GM23338 (cell line): ENCODE measurements at regions not wholly inside any gene's neighbourhood (a gene's known extent, or its start where the extent isn't known, plus 50 kb on each side); places are given as distances from the start of the nearest gene placed in this dataset.

Experiments
- ATAC-seq: fragments of 200-7000 bp; cut with Tn5 transposase; 3 replicates; pipeline ENCODE4 v1.9.1; 2020
- DNase-seq: peaks from one replicate; pipeline ENCODE4 v3.0.0-alpha.2; 2015; ENCODE audit warnings: low spot score
- H2AFZ ChIP-seq: fragments of 200-600 bp; sonication (generic); 2 replicates; pipeline ENCODE4 v1.8.0; 2016; ENCODE audit warnings: antibody characterized with exemption, mild to moderate bottlenecking, moderate library complexity
- H3F3A ChIP-seq: fragments of 200-600 bp; sonication (generic); replicated peaks from 2 replicates; pipeline ENCODE4 v1.8.0; 2017; ENCODE audit warnings: antibody characterized with exemption, mixed run types, low read depth
- H3K27ac ChIP-seq: fragments of 200-600 bp; sonication (generic); 2 replicates; pipeline ENCODE4 v1.6.1; 2016; ENCODE audit warnings: low read depth
- H3K27me3 ChIP-seq: fragments of 200-600 bp; sonication (generic); 2 replicates; pipeline ENCODE4 v1.8.0; 2016; ENCODE audit warnings: mild to moderate bottlenecking, mixed run types, moderate library complexity; ENCODE audit not compliant: insufficient read depth
- H3K36me3 ChIP-seq: fragments of 200-600 bp; sonication (generic); 2 replicates; pipeline ENCODE4 v1.8.0; 2016; ENCODE audit warnings: mild to moderate bottlenecking; ENCODE audit not compliant: insufficient read depth
- H3K4me1 ChIP-seq: fragments of 200-600 bp; sonication (generic); 2 replicates; pipeline ENCODE4 v1.8.0; 2016; ENCODE audit warnings: mild to moderate bottlenecking, moderate library complexity; ENCODE audit not compliant: insufficient read depth
- H3K4me2 ChIP-seq: fragments of 200-600 bp; sonication (generic); 2 replicates; pipeline ENCODE4 v1.7.1; 2017; ENCODE audit warnings: mixed run types
- H3K4me3 ChIP-seq: fragments of 200-600 bp; sonication (generic); 2 replicates; pipeline ENCODE4 v1.6.1; 2016; ENCODE audit warnings: mixed run types
- H3K79me2 ChIP-seq: fragments of 200-600 bp; sonication (generic); replicated peaks from 2 replicates; pipeline ENCODE4 v1.8.0; 2017; ENCODE audit warnings: mild to moderate bottlenecking; ENCODE audit not compliant: insufficient read depth
- H3K9me2 ChIP-seq: fragments of 200-600 bp; sonication (generic); 2 replicates; pipeline ENCODE4 v1.8.0; 2017; ENCODE audit not compliant: insufficient read depth
- H4K20me1 ChIP-seq: fragments of 200-600 bp; sonication (generic); replicated peaks from 2 replicates; pipeline ENCODE4 v1.8.0; 2017; ENCODE audit warnings: mild to moderate bottlenecking; ENCODE audit not compliant: insufficient read depth
- H3K27ac Mint-ChIP-seq: 2 replicates; pipeline ENCODE4 v1.8.0; 2020; ENCODE audit warnings: inconsistent platforms, mild to moderate bottlenecking, moderate library complexity, mixed read lengths
- H3K27me3 Mint-ChIP-seq: 3 replicates; pipeline ENCODE4 v1.8.0; 2022; ENCODE audit warnings: low read depth, mild to moderate bottlenecking, moderate library complexity, mixed read lengths, inconsistent platforms; ENCODE audit not compliant: insufficient read depth, poor library complexity
- H3K36me3 Mint-ChIP-seq: 3 replicates; pipeline ENCODE4 v1.8.0; 2021; ENCODE audit warnings: low read depth, mild to moderate bottlenecking, inconsistent platforms, moderate library complexity, mixed read lengths
- H3K4me1 Mint-ChIP-seq: 3 replicates; pipeline ENCODE4 v1.8.0; 2020; ENCODE audit warnings: mild to moderate bottlenecking, inconsistent platforms, mixed read lengths
- H3K4me3 Mint-ChIP-seq: 3 replicates; pipeline ENCODE4 v1.8.0; 2021; ENCODE audit warnings: moderate library complexity, mild to moderate bottlenecking, inconsistent platforms, mixed read lengths
- H3K9me3 Mint-ChIP-seq: 3 replicates; pipeline ENCODE4 v1.8.0; 2020; ENCODE audit warnings: moderate library complexity, mild to moderate bottlenecking, inconsistent platforms, mixed read lengths
- CREB1 ChIP-seq: fragments of 250-450 bp; sonication (Bioruptor Pico); IDR thresholded peaks from 2 replicates; pipeline ENCODE4 v1.5.0; 2020; ENCODE audit warnings: low read depth, mild to moderate bottlenecking, moderate library complexity
- EZH2 ChIP-seq: fragments of 200-600 bp; sonication (generic); IDR thresholded peaks from one replicate; pipeline ENCODE4 v1.8.0; 2017; ENCODE audit warnings: antibody characterized with exemption, mild to moderate bottlenecking, low read depth; ENCODE audit not compliant: unreplicated experiment
- EZH2phosphoT487 ChIP-seq: fragments of 200-600 bp; sonication (generic); IDR thresholded peaks from one replicate; pipeline ENCODE4 v1.8.1; 2018; ENCODE audit warnings: antibody characterized with exemption; ENCODE audit not compliant: unreplicated experiment
- JUNB ChIP-seq: IDR thresholded peaks from one replicate; pipeline ENCODE4 v1.6.1; 2016; ENCODE audit warnings: antibody characterized with exemption; ENCODE audit not compliant: unreplicated experiment
- NANOG ChIP-seq: IDR thresholded peaks from 2 replicates; pipeline ENCODE4 v1.6.1; 2016; ENCODE audit warnings: antibody characterized with exemption, borderline replicate concordance
- ZNF114 ChIP-seq: fragments of 250-450 bp; sonication (Bioruptor Pico); IDR thresholded peaks from 2 replicates; pipeline ENCODE4 v1.5.0; 2020; ENCODE audit warnings: mild to moderate bottlenecking, moderate library complexity
- ZNF331 ChIP-seq: fragments of 250-450 bp; sonication (Bioruptor Pico); IDR thresholded peaks from 2 replicates; pipeline ENCODE4 v1.5.0; 2020; ENCODE audit warnings: low read depth, mild to moderate bottlenecking, moderate library complexity
- TF ChIP-seq, protein P1 (sequence below): IDR thresholded peaks from 2 replicates; pipeline ENCODE4 v1.6.1; 2016; ENCODE audit warnings: antibody characterized with exemption
- TF ChIP-seq, protein P2 (sequence below): IDR thresholded peaks from one replicate; pipeline ENCODE4 v1.6.1; 2018; ENCODE audit warnings: antibody characterized with exemption; ENCODE audit not compliant: unreplicated experiment

DNA sequence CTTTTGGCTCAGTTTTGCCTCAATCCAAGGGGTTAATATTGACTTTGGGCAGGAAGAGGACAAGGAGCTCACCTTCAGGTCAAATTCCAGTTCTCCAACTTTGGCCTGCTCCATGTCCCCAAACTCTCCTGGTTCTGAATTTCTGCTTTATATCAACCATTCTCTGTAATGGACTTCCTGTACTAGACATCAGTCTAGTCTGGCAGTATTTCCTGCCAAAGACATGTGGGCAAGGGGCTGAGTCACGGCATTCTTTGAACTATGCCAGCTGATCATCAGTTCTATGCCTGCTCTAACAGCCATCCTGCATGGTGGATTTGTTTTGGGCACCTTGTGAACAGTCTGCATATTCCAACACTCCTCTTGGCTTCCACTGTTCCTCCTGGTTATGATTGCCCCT lies 199.4 kb downstream of the ZEB2 start:
- no peak overlapping the region for H3K4me2 ChIP-seq
- H3K79me2 ChIP-seq, result peaks cover 30% of the 10 kb centered on the region

DNA sequence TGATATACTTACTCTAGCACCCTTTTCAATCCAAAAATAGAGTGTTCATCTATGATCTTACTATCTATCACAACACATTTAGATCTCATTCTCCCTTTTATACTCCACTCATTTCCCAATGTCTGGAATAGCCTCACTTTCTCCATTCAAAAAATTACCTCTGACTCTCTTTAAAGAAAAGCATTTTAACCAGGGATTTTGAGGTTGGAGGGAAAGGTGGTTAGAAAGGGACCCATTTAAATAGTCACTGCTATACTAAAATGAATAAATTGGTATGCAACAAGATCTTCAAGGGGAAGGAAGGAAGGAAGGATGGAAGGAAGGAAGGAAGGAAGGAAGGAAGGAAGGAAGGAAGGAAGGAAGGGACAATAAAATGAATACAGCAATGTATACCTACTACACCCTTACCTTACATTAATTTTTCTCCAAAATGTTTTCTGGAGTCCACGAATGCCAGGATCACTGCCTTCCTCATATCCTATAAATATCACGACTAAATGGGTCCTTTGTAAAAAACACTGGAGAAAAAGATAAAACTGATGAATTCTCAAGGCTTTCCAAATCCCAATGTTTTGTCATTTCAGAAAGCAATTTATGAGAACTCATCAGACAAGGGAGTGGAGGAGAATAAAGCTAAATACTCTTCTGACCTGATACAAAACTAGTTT lies 202.7 kb downstream of the ZEB2 start:
- Mint-ChIP-seq H3K9me3 (peaks cover 11% of the 10 kb centered on the region), H3K4me3 (no peak overlapping the region), H3K27ac (no peak overlapping the region), H3K4me1 (no peaks in the 10 kb centered on the region), H3K27me3 (no peaks in the 10 kb centered on the region), H3K36me3 (peaks cover 11% of the 10 kb centered on the region)
- H3K79me2 ChIP-seq, result peaks cover 22% of the 10 kb centered on the region; the same call in 1 of the 2 replicates
- no peaks in the 10 kb centered on the region; the same call in 1 of the 2 replicates for H3K9me2 ChIP-seq
- no peak overlapping the region for H2AFZ ChIP-seq
- H3K4me3 ChIP-seq, result no peak overlapping the region
- H3K4me1 ChIP-seq, result no peaks in the 10 kb centered on the region
- H3K36me3 ChIP-seq, result no peaks in the 10 kb centered on the region
- no peaks in the 10 kb centered on the region for H3F3A ChIP-seq
- no peak overlapping the region for H3K27ac ChIP-seq
- no peak overlapping the region for H3K4me2 ChIP-seq
- ATAC-seq (no peak), DNase-seq (no peak)
- no peaks in the 10 kb centered on the region for H3K27me3 ChIP-seq
- no peaks in the 10 kb centered on the region for H4K20me1 ChIP-seq
- TF ChIP-seq ZNF114, result no peak
- no peak for TF ChIP-seq EZH2
- no peak for TF ChIP-seq ZNF331
- no peak for TF ChIP-seq JUNB
- TF ChIP-seq, protein P1, sequence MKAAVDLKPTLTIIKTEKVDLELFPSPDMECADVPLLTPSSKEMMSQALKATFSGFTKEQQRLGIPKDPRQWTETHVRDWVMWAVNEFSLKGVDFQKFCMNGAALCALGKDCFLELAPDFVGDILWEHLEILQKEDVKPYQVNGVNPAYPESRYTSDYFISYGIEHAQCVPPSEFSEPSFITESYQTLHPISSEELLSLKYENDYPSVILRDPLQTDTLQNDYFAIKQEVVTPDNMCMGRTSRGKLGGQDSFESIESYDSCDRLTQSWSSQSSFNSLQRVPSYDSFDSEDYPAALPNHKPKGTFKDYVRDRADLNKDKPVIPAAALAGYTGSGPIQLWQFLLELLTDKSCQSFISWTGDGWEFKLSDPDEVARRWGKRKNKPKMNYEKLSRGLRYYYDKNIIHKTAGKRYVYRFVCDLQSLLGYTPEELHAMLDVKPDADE, result no peak
- TF ChIP-seq, protein P2, sequence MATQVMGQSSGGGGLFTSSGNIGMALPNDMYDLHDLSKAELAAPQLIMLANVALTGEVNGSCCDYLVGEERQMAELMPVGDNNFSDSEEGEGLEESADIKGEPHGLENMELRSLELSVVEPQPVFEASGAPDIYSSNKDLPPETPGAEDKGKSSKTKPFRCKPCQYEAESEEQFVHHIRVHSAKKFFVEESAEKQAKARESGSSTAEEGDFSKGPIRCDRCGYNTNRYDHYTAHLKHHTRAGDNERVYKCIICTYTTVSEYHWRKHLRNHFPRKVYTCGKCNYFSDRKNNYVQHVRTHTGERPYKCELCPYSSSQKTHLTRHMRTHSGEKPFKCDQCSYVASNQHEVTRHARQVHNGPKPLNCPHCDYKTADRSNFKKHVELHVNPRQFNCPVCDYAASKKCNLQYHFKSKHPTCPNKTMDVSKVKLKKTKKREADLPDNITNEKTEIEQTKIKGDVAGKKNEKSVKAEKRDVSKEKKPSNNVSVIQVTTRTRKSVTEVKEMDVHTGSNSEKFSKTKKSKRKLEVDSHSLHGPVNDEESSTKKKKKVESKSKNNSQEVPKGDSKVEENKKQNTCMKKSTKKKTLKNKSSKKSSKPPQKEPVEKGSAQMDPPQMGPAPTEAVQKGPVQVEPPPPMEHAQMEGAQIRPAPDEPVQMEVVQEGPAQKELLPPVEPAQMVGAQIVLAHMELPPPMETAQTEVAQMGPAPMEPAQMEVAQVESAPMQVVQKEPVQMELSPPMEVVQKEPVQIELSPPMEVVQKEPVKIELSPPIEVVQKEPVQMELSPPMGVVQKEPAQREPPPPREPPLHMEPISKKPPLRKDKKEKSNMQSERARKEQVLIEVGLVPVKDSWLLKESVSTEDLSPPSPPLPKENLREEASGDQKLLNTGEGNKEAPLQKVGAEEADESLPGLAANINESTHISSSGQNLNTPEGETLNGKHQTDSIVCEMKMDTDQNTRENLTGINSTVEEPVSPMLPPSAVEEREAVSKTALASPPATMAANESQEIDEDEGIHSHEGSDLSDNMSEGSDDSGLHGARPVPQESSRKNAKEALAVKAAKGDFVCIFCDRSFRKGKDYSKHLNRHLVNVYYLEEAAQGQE, result no peak
- TF ChIP-seq NANOG, result no peak
- no peak for TF ChIP-seq EZH2phosphoT487

More for the DNA sequence above, 199.4 kb downstream of the ZEB2 start:
- Histone ChIP-seq H3K36me3 (no peaks in the 10 kb centered on the region), H4K20me1 (no peaks in the 10 kb centered on the region), H3K9me2 (no peaks in the 10 kb centered on the region), H3K4me1 (no peaks in the 10 kb centered on the region; the same call in 1 of the 2 replicates), H3K27ac (no peak overlapping the region), H3F3A (no peaks in the 10 kb centered on the region), H3K27me3 (no peaks in the 10 kb centered on the region), H3K4me3 (no peak overlapping the region), H2AFZ (no peak overlapping the region)
- ATAC-seq (no peak), DNase-seq (no peak)
- Mint-ChIP-seq H3K27me3 (no peaks in the 10 kb centered on the region), H3K4me1 (0 out of 3 replicates have a peak, but pooled peaks cover 3% of the 10 kb centered on the region), H3K4me3 (no peak overlapping the region), H3K36me3 (no peaks in the 10 kb centered on the region; the same call in 2 of the 3 replicates), H3K9me3 (no peaks in the 10 kb centered on the region; the same call in 2 of the 3 replicates), H3K27ac (no peak overlapping the region)
- TF ChIP-seq CREB1 (CRISPR knock-in tag) (no peak), ZNF114 (no peak), NANOG (no peak), EZH2phosphoT487 (no peak), ZNF331 (no peak), EZH2 (no peak)
- TF ChIP-seq, protein P1, result no peak
- TF ChIP-seq, protein P2, result no peak
